Fibroblast of the conjunctiva (primary cell): ENCODE measurements at regions not wholly inside any gene's neighbourhood (a gene's known extent, or its start where the extent isn't known, plus 50 kb on each side); places are given as distances from the start of the nearest gene placed in this dataset.
A peak's percentile ranks its signal among the peaks of the same experiment; 100 is the strongest.
"Not testable (repeated sequence)": the region's sequence is repeated elsewhere in the genome, so short reads cannot be mapped to it uniquely, and the experiment has no call there.

Source experiments
- DNase-seq: peaks from one replicate; pipeline ENCODE4 v3.0.0-alpha.2; 2010; ENCODE audit warnings: low read depth

DNA sequence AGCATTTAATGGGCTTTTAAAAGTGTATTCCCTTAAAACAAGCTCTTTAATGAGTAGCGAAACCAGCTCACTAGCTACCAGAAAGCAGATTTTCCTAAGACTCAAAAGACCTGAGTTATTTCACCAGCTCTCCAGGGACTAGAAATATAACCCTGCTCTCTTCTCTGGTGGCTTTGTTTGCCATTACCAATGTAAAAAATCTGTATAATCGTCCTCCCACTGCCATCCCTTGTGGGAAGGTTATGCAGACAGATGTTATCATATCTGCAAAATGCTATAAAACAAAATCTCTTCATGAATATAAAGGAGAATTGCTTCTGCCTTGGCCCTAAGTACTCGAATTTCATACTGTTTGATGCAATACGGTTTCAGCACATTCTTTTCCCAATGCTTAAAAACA, 335.2 kb downstream of the NUP35 start:
- DNase-seq = no peak

DNA sequence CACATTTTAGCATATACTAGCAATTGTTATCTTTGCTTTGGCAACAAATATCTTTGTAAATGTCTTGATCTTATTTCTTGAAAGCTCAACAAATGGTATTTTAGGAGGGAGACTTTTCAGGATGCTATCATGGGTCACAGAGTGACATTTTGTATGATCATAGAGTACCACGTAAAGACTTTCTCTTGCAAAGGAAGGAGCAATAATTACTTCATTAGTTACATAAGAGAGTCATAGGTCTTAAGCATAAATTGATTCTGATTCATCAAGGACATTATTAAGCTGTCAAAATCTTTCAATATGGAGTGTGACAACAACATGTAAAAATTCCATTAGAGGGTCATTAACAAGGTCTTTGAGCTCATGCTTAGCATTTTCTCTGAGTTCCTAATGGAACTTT, 339.6 kb downstream of the NUP35 start:
- DNase-seq = no peak

DNA sequence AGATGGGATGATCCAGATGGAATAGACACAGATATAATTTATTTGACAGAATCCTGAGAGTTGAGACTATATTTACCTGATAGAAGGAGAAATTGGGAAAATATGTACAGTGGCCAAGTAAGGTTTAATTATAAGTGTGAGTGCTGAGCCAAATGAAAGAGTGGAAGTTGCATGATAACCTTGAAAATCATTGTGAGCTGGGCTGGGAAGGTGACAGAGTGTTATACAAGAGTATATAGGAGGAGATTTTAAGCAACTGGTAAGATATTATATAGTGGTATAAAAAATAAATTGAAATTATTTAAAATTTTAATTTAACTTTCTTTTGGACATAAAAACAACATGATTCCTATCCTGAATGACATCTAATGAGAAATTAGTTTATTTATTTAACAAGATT, 340.8 kb downstream of the NUP35 start:
- no peak for DNase-seq

DNA sequence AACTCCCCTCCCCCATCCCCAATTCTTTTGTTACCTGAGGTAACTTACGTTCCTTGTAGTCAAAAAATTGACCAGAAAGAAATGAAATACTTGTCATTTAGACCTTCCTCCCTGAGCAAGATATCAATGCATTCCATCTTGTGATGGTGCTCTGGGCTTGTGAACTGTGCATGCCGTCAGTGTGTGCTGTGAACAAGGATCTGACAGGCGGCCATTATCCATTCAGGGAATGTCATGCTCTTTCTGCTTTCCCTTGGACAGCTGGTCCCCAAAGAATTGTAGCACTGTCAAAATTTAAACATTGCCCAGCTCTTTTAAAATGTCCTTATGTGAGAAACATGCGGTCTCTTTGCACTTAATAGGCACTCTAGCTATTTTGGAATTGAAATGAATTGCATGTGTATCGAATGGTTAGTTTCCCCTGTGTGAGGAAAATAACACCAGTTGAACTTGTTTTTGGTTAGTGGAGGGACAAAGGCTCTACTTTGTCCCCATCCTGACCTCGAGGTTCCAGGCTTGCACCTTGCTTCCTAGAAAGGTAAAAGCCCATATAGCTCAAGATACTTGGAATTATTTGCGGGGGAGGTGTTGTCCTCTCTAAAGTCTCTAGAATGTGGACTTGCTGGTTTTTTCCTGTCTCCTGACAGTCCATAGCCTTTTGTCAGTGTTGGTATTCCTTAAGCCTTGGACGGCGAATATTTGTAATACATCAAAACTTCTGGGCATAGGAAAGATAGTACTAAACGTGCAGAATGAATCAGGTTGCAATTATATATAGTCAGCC, 350.9 kb downstream of the NUP35 start:
- no peak for DNase-seq

DNA sequence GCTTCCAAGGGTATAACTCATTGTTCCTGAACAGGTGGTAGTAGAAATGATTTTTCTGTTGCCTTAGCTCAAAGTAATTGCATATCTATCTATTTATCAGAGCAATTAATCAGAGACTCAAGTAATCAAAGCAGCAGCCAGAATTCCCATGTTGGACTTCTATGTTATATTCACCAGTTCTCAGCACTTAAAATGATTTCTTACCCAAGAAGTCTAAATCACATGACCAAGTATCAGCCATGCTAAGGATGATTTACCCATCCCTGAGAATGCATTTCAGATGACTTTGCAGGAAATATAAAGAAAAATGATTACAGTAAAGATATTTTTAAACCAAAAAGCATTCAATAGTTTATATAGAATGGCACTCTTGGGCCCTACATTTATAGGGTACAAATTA, 352.2 kb downstream of the NUP35 start:
- DNase-seq = no peak

DNA sequence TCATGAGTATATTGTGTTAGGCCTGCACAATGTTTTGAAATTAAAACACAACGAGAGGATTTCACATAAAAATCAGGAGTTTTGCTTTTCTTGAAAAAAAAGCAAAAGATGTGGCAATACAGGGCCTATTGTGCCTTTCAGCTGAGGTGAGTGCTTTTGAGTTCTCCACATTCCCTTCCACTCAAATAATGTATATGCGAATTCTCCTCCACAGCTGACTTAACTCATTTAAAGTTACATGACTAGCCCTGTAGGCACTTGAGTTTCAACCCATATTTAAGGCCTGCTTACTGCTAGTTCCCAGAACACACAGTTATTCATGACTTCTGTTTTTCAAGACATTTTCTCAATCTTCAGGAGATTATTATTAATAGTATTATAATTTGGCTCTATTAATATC, 353.1 kb downstream of the NUP35 start:
- no peak for DNase-seq

DNA sequence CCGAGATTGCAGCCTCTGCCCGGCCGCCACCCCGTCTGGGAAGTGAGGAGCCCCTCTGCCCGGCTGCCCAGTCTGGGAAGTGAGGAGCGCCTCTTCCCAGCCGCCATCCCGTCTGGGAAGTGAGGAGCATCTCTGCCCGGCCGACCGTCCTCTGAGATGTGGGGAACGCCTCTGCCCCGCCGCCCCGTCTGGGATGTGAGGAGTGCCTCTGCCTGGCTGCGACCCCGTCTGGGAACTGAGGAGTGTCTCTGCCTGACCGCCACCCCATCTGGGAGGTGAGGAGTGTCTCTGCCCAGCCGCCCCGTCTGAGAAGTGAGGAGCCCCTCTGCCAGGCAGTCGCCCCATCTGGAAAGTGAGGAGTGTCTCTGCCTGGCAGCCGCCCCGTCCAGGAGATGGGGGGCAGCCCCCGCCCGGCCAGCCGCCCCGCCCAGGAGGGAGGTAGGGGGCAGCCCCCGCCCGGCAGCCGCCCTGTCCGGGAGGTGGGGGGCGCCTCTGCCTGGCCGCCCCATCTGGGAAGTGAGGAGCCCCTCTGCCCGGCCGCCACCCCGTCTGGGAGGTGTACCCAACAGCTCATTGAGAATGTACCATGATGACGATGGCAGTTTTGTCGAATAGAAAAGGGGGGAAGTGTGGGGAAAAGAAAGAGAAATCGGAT, 354.8 kb downstream of the NUP35 start:
- DNase-seq = not testable (repeated sequence)

DNA sequence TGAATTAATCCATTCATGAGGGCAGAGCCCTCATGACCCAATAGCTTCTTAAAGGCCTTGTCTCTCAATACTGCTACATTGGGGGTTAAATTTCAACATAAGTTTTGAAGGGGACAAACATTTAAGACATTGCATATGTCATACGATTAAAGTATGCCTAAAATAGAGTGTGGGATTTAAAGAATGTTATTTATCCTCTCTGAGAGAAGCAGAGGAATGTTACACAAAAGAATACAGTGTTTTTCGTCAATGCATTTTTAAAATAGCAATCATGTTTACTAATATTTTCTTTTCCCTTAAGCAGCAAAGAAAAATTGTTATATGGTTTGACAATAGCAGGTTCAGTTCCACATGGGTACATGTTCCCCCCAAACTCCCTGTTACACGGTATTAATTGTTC, 363.1 kb downstream of the NUP35 start:
- DNase-seq = no peak

DNA sequence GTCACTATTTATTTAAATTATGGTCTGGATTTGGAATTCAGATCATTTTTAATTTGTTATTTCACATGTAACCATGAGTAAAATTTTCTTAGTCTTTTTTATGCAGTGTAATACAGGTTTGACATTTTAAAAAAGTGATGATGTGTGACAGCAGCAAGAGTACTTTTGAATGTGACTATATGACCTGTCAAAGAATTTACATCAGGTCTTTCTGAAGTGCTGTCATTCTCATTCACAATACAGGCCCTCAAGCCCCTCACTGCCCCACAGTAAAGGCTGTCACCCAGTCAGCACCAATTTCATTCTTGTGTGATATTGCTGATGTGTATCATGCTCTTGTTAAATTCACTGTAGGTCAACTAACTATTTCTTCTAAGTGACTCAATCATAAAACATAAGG, 364.2 kb downstream of the NUP35 start:
- DNase-seq = no peak

DNA sequence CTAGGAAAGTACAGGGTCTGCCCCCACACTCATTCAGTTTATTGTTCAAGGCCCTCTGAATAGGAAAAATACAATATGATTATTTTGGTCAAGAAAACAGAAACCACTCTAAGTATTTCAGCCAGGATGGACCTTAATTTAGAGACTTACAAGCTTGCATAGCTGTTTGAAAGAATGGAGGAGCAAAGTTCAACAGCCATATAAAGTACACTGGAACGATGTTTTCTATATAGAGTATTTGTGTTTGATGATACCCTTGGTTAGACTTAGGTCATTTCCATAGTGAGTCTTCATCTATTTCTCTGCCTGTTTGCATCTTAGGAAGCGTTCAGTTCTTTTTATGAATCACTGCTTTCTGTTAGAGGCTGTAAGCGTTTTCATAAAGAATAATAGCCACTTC, 366.2 kb downstream of the NUP35 start:
- no peak for DNase-seq

DNA sequence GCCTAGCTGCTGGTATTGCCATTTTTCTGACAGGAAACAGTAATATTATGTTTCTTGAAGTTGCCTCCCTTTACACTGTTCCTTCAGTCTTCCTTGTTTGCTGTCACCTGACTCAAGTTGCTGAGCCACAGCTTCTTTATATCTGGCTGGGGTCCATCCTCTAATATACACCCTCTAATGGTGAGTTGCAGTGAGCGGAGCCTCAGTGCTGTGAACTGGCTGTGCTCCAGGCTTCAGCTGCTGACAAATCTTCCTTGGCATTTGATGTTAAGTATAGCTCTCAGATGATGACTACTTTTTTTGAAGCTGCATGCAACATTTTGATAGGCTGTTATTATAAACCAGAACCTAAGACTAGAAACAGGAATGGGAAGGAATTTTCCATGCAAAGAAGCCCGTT, 366.7 kb downstream of the NUP35 start:
- peak; percentile 4 for DNase-seq

DNA sequence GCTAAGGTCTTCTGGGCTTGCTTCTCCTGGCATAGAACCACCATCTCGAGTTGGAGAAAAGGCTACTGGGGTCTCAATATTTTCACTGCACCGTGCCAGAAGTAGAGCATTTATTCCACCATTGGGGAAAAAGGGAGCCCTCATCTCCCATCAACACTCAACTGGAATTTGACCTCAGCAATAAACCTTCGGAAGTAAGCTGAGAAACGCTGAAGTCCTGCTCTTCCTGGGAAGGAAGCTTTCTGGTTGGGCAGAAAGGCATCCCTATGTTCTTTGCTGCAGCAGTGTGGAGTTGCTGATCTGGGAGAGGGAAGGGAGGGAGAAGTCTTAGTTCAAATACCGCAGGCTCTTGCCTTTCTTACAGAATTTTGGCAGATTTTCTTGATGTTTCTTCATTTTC, 368.8 kb downstream of the NUP35 start:
- no peak for DNase-seq

DNA sequence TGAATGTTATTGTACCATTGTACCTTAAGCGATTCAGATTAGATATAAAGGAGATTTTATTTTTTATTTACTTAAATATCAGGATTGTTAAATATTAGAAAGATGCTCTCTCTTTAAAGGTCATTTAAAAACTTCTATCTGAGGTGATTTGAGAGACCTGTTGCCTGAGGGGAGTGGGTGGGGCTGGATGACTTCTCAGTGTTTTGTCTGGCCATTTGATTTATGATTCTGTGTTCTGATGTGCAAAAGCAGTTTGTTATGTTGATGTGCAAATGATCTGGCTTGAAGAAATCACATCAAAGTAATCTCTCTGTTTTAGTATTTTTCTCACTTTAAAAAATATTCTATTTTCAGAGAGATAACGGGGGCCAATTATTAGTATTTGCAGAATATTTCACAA, 370.8 kb downstream of the NUP35 start:
- no peak for DNase-seq

DNA sequence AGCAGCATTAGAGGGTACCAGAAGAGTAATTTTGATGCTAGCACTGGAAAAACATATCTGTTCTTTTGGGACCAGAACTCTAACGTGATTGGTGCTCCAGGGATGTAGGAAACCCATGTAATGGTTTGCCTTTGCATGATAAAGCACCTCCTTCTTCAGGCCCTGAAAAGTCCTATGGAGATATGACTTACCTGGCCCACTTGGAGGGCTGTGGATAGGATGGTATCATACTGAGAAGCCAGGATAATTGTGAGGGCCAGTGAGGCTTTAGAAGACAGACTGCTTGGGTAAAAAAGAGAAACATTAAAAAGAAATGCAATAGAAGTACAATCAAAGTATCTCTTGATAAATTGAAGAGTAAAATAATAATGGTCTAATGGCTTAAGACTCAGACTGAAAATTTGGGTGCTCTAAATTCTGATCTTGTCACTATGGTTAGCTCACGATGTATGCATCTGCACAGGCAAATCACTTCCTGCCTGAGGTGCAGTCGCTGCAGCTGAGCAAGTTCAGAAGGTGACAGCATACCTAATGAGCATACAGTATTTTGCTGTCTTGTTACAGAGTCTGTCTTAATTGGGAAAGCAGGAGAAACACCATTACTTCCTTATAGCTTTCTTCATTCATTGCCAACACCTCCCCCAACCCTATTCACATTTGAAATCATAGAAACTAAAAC, 371.5 kb downstream of the NUP35 start:
- DNase-seq = no peak

DNA sequence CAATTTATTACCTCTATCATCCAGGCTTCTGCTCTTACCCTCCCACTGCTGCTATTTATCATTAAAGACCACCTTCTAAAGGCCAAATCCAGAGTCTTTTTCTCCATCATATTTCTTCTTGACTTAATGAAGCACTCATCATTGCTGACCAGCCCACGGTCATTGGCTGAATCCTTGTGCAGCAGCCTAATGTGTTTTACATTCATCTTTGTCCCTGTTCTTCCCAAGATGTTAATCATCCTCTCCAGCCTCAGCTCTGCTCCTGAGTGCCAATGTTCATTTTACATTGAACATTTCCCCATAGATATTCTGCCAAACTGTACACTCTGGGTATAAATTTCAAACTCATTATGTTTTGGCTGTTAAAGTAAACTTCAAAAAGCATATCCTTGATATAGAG, 373.6 kb downstream of the NUP35 start:
- no peak for DNase-seq

DNA sequence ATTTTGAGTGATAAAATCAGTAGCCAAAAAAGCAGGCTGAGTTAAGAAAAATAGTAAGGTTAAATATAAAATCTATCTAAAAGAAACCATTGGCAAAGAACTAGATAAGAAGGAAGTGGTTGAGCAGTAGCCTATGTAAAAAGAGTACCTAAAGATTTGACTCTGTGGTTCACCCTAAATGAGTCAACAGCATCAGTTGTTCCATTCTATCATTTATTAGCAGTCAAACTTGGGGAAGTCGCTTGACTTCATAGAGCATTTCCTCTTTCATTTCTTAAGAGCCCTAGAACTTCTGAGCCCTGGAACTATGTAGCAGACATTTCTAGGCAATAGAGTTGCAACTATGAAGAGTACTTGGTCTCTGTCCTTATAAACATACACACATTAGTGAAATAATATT, 381.7 kb downstream of the NUP35 start:
- DNase-seq = no peak

DNA sequence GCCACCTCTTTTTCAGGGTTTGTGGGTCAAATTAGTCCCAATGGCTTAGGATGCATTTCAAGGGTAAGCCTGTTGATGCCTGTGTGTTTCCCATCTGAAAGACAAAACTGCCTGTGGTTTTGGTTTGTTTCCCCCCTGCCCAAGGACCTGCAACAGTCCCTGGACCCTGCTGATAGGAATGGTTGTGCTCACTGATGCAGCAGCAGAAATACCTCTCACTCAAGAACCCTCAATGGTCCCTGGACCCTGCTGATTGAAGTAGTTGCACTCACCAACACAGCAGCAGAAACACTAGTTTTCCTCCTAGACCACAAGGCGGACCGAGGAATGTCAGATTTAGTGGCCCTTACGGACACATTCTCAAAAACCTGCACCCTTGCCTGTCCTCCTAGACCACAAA, 386.9 kb downstream of the NUP35 start:
- DNase-seq = no peak

DNA sequence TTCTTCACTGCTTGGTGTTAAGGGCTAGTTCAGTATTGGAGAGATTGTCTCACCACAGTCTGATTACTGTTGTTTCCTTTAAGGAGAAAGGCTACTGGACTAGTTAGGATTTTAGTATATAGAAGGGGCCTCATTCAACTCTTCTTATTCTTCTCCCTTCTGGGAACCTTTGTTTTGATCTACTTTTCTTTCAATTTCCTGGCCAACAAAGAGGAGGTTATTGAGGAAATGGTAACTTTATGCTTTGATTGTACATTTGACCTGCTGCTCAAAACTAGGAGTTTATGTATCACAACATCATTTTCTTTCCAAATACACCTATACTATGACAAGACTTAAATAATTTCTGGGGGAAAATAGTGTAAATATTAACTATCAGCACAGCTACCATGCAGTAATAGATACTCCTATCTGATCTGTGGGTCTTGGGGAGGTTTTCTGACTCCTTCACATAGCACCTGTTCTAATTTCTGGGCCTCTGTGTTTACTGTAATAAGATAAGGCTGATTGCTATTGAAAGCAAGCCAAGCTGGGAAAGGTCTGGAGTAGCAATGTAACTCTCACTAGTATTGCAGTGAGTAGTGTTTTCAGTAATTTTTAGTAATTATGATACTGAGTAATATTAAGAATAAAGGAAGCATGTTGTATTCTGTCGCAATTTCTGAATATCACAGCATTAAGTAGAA, 395.3 kb downstream of the NUP35 start:
- no peak for DNase-seq

DNA sequence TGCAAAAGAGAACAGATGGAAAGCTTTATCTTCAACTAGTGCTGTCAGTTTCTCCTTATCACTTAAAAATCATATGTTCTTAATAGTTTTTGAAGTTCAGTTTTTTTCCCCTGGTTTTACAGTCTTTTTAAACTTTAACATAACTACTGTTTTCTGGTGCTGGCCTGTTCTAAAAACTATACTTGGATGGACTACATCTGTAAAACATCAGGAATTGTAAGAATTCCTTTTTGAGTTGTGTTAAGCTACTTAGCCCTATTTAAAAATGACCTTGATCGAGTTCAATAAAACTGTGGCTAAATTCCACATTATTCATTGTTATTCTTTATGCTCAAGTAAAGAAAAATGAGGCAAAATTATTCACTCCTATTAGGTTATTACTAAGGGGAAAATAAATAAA, 397.7 kb downstream of the NUP35 start:
- no peak for DNase-seq

DNA sequence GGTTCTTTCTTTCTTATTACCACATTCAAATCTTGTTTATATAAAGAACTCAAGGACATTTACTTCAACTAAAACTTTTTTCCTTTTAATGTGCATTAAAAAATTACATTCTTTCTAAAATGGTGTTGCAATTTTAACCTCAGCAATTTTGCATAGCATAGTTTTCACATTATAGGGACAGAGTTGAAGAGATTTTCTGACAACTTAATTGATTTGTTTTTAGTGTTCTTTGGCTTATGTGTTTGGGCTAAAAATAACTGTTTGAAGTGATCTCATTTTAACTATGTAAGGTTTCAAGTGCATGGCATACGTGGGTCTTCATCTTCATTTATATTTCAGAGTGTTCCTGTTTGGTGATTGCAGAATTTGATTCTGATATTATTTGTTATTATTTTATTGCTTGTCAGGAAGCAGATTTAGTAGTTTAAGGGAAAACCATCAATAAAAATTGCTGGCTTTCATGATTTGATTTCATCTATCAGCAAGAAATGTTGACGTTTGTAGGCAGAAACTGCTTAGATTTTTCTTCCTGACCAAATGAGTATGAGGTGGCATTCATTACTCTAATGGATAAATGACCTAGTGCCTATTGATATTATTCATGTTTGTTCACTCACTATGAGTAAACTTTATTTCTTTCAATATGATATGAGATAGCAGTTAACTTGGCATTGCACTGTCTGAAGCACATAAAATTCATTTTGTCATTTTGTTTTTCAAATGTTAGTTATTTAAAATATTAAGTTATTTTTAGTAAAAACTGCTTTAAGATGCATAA, 398.4 kb downstream of the NUP35 start:
- no peak for DNase-seq

DNA sequence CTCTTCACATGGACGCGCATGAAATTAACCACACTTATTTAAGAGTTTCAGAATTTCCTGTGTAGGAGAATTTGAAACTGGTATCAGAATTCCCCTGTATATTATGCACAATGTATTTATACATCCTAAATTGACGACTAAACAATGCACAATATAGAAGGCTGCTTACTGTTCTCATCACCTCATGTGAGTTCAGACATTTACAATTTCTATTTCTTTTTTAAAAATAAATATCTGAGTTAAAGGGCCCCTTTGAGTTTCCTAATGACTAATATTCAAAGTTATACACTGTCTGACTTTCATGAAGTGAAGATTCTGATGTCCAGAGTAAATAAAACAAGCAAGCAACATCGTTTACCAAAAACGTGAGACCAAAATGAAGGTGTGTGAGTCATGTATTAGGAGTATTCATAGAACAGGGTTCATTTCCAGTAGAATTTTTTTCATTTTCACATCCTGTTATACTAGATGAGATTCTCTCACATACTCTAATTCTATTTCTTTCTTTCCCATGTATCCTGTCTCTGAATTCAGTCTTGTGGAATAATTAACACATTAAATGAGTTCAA, 406.2 kb downstream of the NUP35 start:
- no peak for DNase-seq

DNA sequence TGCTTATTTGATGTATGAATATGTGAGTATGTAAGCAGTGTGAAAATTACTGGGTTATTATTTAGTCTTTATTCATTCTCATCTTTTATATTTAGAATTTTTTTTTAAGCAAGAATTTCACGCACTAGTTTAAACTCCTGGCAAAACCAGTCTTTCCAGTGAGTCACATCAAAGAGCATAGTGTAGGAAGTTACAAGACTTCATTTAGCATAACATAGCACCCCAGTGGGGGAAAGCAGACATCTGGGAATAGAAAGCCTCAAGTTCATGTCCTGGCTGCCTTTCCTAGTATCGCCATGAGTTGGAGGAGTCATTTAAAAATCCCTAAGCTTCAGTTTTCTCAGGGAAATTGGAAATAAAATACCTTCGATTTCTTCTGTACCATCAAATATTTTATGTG, 408.3 kb downstream of the NUP35 start:
- no peak for DNase-seq
